GM21390 (cell line): ENCODE measurements at regions not wholly inside any gene's neighbourhood (a gene's known extent, or its start where the extent isn't known, plus 50 kb on each side); places are given as distances from the start of the nearest gene placed in this dataset.

ENCODE experiments used
- ATAC-seq: cut with Tn5 transposase; IDR thresholded peaks from one replicate; pipeline ENCODE4 v1.9.1; 2021; ENCODE audit not compliant: unreplicated experiment

DNA sequence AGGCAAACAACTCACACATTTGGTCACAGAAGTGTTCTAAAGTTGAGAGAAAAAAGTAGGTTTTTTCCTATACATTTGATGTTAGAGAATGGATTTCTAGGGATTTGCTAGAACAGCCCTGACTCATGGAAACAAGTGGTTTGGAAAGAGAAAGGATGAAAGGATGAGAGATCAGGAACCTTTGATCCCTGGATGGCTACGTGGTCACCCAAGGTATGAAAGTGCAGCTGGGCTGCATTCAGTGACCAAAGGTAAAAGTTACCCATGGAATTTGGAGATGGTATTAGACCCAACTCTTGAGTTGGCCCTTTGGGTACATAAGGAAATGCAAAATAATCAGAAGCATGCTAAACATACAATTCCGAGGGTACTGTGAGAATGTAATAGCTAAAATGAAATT, 61.3 kb upstream of the SPIN1 start:
- ATAC-seq = no peak

DNA sequence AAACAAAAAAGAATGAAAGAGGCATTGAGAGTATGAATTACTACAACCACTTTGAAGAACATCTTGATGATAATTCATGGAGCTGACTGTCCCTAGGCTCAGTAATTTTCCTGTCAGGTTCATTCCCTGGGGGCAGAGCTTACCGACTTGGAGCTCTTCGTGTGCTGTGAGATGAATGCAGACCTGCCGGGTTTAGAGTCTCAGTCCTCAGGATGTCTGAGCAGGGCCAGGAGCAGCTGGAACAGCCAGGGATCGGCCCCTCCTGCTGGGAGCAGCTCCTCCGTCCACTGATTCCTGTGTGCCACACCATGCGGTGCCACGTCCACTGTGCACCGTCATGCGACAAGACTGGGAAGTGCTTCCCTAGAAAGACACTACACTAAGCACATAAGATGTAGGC, 62.2 kb upstream of the SPIN1 start:
- no peak for ATAC-seq

DNA sequence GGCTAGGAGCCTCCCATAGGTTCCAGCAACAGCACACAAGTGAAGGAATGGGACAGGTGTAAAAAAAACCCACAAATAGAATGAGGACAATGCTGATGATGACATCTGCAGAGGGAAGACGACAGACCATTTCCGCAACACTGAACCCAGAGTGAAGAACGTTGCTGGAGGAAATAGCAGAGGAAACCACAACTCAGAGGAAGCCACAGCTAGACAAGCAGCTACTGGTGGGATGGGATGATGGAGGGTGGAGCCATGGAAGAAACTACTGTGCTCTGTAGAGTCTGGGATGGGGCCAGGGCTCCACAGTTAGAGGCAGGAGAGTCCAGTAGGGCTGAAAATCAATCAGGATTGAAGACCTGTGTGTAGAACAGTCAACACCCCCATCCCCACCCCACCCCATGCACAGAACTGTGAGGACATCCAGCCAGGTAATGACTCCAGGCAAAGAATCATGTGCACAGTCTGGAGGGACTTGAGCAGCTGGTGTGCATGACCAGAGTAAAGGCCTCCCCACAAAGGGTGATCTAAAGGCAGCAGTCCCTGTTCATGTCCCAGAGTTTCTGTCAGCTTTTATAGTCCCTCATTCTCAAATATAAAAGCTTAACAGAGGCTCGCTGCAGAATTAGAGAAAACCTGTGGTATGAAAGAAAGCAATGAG, 65.2 kb upstream of the SPIN1 start:
- ATAC-seq = no peak

DNA sequence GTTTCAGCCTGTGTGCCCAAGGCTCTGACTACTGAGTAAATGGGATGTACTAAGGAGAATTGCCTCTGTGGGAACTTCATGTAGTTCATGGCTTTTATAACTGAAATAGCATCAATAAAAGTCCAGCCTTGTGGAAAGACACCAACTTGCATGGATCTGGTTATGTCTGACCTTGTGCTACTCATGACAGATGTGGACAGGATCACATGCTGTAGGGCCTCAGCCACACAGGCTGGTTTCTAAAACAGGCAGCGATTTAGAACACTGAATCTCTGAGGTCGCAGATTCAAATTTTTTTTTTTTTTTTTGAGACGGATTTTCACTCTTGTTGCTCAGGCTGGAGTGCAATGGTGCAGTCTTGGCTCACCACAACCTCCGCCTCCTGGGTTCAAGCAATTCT, 66.5 kb upstream of the SPIN1 start:
- ATAC-seq = no peak

DNA sequence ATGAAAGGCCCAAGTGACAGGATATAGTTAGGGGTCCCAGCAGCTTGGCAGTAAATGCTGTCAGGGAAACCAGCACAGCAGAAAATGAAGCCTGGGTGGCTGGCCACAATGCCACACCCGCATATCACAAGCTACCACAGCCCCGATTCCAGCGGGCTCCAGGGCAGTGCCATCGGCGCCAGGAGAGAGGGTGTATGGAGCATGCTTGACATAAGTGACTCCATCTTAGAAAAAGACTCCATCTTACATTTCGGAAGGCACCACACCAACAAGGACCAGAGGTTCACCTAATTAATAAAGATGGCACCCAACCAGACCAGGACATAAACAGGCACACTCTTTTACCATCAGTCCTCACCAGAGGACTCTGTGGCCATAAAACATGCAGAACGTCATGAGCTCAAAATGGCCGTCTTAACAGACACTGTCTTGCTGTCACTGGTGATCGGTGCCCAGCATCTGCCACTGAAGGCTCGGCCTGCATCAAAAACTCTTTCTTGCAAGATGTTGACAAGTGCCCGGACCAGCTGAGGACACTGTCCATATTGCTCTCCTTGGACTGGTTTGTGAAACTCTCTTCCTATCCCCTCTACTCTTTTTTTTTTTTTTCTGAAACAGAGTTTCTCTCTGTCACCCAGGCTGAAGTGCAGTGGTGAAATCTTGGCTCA, 67.4 kb upstream of the SPIN1 start:
- no peak for ATAC-seq

DNA sequence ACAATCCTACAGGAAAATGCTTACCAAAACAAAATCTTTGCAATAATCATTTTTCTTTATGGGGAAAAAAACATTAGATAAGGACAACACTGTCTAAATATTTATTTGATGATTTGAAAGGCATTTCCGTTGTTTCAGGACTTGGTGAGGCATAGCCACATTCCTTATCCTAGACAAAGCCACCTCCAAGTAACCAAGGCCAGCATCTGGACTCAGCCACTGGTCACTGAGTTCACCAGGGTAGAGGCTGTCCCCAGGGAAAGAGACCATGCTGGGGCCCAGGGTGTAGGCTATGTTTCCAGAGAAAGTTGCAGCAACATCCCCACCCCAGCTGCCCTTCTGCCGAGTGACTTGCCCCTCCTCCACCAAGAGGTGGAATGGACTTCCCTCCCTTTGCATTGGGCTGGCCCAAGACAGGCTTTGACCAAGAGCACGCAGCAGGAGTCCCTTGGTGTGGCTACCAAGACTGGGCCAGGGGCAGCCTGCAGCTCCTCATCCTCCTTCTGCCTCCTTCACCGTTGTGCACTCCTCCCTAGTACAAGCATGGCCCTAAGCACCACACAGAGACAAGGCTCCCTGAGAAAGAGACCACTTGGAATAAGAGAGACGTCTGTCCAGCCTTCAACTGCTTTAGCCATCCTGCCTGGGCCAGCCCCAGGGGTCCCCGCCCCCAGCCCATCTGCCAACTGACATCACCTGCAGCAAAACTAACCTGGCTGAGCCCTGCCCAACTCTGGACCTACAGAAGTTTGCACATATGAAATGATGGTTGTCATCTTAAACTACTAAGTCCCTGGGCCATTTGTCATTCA, 68.1 kb upstream of the SPIN1 start:
- no peak for ATAC-seq

DNA sequence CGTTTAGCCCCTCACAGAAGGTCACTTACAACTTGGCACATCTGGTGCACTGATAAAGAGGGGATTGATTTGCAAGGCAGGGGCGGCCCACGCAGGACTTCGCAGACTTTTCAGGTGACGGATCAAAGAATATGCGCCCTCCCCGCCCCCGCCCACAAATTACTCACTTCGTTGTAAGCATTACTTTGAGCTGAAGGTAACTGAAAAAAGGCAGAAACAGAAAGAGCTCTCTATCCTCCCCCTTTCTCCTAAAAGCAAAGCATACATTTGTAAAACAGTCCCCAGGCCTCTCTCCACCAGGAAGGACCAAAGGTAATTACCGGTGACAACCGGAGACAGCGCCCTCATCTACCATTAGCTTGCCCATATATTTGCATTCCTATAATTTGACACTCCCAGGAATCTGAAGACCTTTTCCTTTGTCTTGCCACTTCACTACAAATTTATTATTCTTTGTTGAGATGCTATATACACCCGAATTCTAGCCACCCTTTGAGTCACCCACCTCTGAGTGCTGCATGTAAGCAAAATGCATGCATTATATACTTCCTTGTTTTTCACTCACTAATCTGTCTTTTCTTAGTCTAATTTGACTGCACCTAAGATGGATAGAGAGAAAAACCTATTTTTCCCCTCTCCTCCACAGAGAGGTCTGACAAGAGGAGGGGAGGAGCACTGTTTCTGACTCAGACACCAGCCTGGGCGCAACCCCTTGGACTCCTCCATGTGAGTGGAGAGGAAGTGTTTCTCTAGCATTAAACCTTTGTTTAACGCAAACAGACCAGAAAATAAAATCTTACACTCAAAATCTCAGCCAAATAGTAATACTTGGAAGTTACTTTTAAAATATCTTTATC, 74.7 kb upstream of the SPIN1 start:
- no peak for ATAC-seq

DNA sequence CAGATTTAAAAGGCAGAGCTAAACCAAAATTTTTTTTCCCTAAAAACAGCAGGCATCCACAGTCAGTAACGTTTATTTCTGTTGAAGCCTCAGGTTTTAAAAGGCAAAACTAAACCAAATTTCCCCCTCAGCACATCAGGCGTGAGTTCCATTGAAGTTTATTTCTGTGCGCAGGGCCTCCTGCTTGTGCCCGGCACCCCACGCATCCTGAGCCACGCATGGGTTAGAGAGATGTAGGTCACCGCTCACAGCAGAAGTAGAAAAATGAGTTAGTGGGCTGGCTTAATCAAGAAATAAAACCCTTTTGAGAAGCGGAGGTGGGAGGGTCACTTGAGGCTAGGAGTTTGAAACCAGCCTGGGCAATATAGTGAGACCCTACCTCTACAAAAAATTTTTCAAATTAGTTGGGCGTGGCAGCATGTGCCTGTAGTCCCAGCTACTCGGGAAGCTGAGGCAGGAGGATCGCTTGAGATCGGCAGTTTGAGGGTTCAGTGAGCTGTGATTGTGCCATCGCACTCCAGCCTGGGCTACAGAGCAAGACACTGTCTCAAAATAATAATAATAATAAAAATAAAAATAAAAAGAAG, 75.6 kb upstream of the SPIN1 start:
- ATAC-seq = no peak

DNA sequence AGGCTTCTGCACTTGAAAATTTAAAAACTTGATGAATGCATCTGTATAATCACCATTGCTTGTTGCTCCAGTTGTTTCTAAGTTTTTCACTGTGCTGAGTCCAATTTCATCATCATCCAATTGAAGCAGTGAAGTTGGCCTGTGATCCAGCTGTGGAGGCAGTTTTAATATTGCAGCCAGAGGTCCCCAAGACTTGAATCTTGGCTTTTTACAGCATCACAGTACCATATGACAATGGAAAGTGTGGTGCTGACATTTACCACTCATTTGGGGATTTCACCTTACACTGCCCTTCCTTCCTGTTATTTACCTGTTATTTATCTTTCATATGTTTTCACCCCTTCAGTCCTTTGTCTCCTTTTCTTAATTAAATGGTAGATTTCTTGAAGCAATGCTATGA, 76.2 kb upstream of the SPIN1 start:
- no peak for ATAC-seq

DNA sequence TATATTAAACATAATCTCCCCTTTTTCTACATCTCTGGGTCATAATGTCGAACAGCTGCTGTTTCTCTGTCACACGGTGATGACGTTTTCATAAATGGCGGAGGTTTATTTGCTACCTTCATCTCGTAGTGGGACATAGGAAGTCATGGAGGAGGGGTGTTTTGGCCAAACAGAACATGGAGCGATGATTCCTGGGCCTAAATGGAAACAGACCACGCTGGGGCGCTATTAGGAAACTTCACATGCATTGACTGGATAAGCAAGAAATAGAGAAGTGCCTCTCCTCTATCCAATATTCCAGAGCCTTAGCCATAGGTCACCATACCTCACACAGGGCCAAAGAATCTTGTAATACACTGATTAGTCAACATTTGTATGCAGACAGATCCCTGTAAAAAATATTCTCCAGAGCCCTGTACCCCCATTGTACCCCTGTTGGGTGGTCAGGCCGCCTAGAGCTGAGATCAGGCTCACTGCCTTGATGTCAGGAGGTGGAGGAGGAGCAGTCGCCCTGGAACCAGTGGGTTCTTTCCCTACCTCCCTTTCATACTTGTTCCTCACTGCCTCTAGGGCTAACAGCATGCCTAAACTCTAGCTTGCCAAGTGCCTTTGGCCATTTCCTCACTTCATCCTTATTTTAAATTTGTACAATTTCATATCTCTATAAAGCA, 77.8 kb upstream of the SPIN1 start:
- no peak for ATAC-seq

DNA sequence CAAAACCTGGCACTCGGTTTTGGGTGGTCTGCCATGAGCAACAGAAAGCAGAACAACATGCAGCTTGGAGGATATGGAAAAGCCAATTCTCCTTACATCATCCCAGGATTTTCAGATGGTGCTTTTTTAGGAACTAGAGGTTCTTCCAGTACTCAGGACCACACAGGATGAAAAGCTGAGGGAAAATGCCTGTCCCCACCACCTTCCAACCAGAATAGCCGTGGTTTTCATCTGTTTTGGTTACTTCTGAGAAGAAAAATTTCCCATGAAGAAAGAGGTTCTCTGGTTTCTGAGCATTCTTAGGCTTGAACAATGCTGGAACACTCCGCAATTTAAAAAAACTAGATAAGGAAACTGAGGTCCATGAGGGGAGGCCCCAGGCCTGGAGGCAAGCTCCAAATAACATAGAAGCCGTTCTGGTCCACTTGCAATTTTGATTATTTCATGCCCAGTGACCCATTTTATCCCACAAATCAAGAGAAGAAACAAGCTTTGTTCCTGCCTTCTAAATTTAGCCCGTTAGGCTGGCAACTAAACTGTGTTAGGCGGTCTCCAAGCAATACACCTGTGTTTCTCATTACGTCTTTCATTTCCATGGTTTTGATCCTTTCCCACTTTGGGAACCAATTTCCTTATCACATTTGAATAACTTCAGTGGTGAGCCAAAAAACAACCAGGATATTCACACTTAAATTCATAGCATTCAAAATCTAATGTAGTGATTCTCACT, 79.2 kb upstream of the SPIN1 start:
- ATAC-seq = no peak

DNA sequence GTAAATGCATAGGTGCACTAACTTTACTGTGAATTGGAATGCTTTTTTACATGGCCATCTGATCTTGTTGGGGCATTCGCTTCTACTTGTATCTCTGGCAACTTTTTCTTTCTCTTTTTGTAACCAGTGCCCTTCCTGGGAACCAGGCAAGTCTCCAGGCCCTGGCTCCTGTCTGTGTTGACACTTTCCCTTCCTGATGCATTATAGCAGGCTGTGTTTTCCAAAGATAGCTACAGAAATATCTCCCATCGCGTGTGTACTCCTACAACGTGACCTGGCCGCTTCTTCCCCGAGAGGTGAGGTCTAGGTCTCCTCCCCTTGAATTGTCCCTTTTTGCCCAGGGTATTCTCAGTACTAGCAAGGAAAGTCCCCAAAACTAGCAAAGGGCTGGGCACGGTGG, 81.1 kb upstream of the SPIN1 start:
- no peak for ATAC-seq

DNA sequence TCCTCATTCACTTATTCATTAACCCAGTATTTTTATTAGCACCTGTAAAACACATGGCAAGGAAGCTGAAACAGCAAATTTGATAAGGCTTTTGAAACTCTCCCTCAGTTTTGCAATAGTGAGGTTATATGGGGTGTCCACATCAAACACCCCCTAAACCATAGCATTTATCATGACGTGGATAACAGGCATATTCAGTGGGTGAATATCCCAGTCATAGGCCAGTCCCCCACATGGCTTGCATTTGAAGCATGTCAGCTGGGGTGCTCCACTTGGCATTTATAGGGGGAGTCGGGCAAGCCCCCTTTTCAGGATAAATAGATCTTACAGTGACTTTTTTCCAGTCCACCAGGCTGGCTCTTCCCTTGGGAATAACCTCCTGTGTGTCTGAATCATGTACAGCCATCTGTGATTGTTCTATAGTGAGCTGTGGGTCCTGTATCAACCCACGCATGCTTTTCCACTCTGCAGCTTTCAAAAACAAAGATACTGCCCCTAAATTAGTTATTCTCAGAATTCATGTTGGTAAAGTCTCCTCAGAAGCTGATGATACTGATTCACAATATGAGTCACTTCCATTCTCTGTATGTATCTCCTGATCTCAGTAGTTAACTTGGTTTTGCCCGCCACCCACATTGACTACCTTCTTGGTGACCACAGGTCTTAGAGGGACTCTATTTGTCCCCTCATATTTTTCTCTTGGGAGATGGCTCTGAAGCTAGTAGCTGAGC, 84.4 kb upstream of the SPIN1 start:
- ATAC-seq = peak; percentile 94

DNA sequence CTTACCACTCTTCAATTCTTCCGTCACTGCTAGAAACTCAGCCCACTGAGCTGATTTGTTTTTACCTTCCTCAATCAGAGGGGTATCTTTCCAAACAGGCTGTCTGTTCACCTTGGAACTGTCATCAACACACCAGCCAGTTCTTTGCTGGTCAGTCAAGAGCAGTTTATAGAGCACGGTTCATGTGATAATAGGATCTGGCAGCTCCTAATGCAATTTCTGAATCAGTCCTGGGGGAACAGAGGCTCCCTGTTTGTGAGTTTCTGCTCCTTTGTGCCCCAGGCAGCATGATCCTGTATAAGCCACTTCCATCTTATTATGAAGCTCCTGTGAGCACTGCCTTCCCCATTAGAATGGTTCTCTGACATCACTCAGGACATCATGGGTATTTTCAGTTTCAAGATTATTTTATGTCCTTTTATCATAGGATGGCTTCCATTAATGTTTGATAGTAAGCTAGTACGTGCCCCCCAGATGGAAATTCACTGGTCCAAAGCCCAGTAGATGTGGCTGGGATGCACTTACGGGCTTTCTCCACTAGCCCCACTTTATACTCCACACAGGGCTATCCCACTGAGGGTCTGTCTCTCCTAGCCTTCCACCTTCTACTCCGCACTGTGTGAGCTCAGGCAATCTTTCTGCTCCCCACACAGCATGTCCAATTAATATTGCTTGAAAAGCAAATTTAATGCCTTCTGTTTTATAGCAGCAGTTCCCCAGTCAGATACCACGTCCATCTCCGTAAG, 85.5 kb upstream of the SPIN1 start:
- no peak for ATAC-seq

DNA sequence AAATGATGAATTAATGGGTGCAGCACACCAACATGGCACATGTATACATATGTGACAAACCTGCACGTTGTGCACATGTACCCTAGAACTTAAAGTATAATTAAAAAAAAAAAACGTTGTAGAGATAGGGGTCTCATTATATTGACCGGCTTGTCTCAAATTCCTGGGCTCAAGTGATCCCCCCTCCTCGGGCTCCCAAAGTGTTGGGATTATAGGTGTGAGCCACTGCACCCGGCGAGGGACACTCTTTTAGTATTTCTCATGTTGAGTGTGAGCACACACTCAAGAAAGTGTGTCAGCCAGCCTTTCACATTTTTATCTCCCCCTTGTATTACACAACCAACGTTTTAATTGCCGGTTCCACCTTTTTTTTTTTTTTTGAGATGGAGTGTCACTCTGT, 87.7 kb upstream of the SPIN1 start:
- no peak for ATAC-seq

DNA sequence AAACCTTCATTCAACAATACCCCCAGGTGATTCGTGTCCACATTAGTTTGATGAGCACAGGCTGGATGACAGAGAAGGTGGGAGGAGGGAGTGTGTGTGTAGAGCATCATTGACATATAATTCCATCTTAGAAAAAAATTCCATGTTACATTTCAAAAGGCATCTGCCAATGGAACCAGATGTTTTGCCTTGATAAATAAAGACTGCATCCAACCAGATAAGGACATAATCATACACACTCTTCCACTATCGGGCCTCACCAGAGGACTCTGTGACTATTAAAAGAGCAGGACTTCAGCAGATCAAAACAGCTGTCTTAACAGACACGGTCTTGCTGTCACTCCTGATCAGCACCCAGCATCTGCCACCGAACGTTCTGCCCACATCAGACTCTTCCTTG, 96.4 kb upstream of the SPIN1 start:
- ATAC-seq = no peak

DNA sequence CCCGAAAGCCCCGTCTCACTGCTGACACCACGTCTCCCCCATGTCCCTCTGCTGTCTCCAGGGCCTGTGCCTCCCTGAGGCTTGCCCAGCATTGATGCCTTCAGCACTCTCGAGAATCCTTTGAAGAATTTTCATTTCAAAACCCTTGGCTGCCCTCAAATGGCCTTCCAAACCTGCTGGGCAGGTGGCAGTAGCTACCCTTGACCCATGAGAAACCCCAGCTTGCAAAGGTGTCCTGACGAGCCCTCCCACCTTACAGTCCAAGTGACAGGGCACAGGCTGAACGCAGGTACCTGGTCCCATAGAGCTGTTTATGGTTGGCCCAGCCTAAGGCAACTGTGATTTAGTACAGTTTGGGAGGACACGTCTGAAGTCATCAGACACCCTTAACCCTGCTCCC, 97.2 kb upstream of the SPIN1 start:
- no peak for ATAC-seq

DNA sequence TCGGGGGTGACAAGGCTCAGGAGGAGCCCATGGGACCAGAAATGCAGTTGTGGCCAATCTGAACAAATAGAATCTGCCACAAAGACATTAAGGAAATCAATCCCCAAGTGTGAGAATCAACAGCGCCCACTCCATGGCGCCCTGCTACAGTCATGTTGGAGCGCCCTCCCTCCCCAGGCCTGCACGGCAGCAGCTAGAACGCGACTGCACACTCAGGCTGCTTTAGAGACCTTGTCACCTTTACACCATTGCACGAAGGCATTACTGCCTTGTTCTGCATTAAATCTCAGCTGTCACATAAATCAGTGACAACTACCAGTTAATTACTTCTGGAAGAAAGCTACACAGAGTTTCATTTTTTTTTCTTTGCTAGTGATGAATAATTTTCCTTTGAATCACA, 98.7 kb upstream of the SPIN1 start:
- no peak for ATAC-seq
